ENCODE measurements at regions not wholly inside any gene's neighbourhood (a gene's known extent, or its start where the extent isn't known, plus 50 kb on each side); places are given as distances from the start of the nearest gene placed in this dataset.

DNA sequence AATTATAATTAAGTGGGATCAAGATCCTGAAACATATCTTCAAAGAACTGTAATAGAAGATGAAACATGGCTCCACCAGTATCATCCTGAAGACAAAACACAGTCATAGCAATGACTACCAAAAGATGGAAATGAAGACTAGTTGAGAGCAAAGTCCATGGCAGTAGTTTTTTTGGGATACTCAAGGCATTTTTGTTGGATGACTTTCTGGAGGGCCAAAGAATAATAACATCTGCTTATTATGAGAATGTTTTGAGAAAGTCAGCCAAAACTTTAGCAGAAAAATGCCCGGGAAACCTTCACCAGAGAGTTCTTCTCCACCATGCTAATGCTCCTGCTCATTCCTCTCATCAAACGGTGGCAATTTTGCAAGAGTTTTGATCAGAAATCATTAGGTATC is 809.4 kb upstream of the RAG2 start:
- H3K4me1 ChIP-seq (ENCODE audit: insufficient read depth, low read length), result no peaks in the 10 kb centered on the region
- H3K27me3 Mint-ChIP-seq (ENCODE audit: low read depth, unreplicated experiment), result no peaks in the 10 kb centered on the region
- no peak overlapping the region for H3K4me2 ChIP-seq (ENCODE audit: low read length)
- H3K27ac ChIP-seq (ENCODE audit: low read depth, low read length), result no peak overlapping the region
- no peak overlapping the region for H3K4me3 ChIP-seq (ENCODE audit: insufficient read depth, low read depth, low read length)
- no peak for FAIRE-seq
- DNase-seq (ENCODE audit: low read depth), result peak; percentile 1
- H3K27me3 ChIP-seq (ENCODE audit: insufficient read depth, low read length), result no peaks in the 10 kb centered on the region
- TF ChIP-seq, protein P1, sequence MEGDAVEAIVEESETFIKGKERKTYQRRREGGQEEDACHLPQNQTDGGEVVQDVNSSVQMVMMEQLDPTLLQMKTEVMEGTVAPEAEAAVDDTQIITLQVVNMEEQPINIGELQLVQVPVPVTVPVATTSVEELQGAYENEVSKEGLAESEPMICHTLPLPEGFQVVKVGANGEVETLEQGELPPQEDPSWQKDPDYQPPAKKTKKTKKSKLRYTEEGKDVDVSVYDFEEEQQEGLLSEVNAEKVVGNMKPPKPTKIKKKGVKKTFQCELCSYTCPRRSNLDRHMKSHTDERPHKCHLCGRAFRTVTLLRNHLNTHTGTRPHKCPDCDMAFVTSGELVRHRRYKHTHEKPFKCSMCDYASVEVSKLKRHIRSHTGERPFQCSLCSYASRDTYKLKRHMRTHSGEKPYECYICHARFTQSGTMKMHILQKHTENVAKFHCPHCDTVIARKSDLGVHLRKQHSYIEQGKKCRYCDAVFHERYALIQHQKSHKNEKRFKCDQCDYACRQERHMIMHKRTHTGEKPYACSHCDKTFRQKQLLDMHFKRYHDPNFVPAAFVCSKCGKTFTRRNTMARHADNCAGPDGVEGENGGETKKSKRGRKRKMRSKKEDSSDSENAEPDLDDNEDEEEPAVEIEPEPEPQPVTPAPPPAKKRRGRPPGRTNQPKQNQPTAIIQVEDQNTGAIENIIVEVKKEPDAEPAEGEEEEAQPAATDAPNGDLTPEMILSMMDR (IDR thresholded peaks at IDR 0.05; ENCODE audit: insufficient read depth, low read depth, low read length), result no peak
- TF ChIP-seq EZH2 (IDR thresholded peaks at IDR 0.05; ENCODE audit: insufficient read depth, low read length), result no peak
- no peaks in the 10 kb centered on the region for H3K4me1 Mint-ChIP-seq (ENCODE audit: low read depth, unreplicated experiment)
- H2AFZ ChIP-seq (ENCODE audit: low read depth, low read length), result no peak overlapping the region
- no peaks in the 10 kb centered on the region for H4K20me1 ChIP-seq (ENCODE audit: insufficient read depth, low read length)
- no peaks in the 10 kb centered on the region for H3K36me3 Mint-ChIP-seq (ENCODE audit: low read depth, unreplicated experiment)
- peaks cover 5% of the 10 kb centered on the region for H3K9me3 Mint-ChIP-seq (ENCODE audit: unreplicated experiment)
- H3K79me2 ChIP-seq (ENCODE audit: insufficient read depth, low read length), result no peaks in the 10 kb centered on the region
- no peak overlapping the region for H3K9ac ChIP-seq (ENCODE audit: low read length)
- H3K4me3 Mint-ChIP-seq (ENCODE audit: unreplicated experiment), result no peak overlapping the region
- H3K36me3 ChIP-seq (ENCODE audit: insufficient read depth, low read length), result no peaks in the 10 kb centered on the region
- no peak overlapping the region for H3K27ac Mint-ChIP-seq (ENCODE audit: unreplicated experiment)
- H3K9me3 ChIP-seq (ENCODE audit: insufficient read depth, low read depth, low read length), result peaks cover 2% of the 10 kb centered on the region

DNA sequence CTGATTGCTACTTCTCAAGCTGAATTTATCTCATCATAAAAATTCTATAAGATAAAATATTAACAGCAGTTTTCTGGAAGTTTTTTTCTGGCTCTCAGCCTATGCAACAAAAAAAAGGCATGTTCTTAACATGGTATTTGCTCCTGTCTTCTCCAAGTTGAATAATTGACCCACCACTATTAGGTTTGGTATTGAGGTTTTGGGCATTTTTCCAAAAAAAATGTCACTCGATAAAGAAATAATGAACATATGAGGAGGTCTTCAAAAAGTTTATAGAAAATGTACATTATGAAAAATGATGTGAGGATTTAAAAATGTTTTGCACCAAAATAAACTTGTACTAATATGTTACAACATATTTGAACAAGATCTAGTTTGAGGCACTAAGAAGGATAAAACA is 808.6 kb upstream of the RAG2 start:
- Histone ChIP-seq H3K36me3 (ENCODE audit: insufficient read depth, low read length) (no peaks in the 10 kb centered on the region), H3K4me1 (ENCODE audit: insufficient read depth, low read length) (no peaks in the 10 kb centered on the region), H3K9me3 (ENCODE audit: insufficient read depth, low read depth, low read length) (peaks cover 2% of the 10 kb centered on the region), H3K27me3 (ENCODE audit: insufficient read depth, low read length) (no peaks in the 10 kb centered on the region), H3K4me3 (ENCODE audit: insufficient read depth, low read depth, low read length) (no peak overlapping the region), H3K4me2 (ENCODE audit: low read length) (no peak overlapping the region), H3K27ac (ENCODE audit: low read depth, low read length) (no peak overlapping the region), H2AFZ (ENCODE audit: low read depth, low read length) (no peak overlapping the region), H3K79me2 (ENCODE audit: insufficient read depth, low read length) (no peaks in the 10 kb centered on the region), H4K20me1 (ENCODE audit: insufficient read depth, low read length) (no peaks in the 10 kb centered on the region), H3K9ac (ENCODE audit: low read length) (no peak overlapping the region)
- no peaks in the 10 kb centered on the region for H3K4me1 Mint-ChIP-seq (ENCODE audit: low read depth, unreplicated experiment)
- H3K9me3 Mint-ChIP-seq (ENCODE audit: unreplicated experiment), result no peaks in the 10 kb centered on the region
- no peaks in the 10 kb centered on the region for H3K36me3 Mint-ChIP-seq (ENCODE audit: low read depth, unreplicated experiment)
- H3K27ac Mint-ChIP-seq (ENCODE audit: unreplicated experiment), result no peak overlapping the region
- FAIRE-seq, result no peak
- H3K4me3 Mint-ChIP-seq (ENCODE audit: unreplicated experiment), result no peak overlapping the region
- TF ChIP-seq, protein P1 (IDR thresholded peaks at IDR 0.05; ENCODE audit: insufficient read depth, low read depth, low read length), result no peak
- TF ChIP-seq EZH2 (IDR thresholded peaks at IDR 0.05; ENCODE audit: insufficient read depth, low read length), result no peak
- no peak for DNase-seq (ENCODE audit: low read depth)
- H3K27me3 Mint-ChIP-seq (ENCODE audit: low read depth, unreplicated experiment), result no peaks in the 10 kb centered on the region

DNA sequence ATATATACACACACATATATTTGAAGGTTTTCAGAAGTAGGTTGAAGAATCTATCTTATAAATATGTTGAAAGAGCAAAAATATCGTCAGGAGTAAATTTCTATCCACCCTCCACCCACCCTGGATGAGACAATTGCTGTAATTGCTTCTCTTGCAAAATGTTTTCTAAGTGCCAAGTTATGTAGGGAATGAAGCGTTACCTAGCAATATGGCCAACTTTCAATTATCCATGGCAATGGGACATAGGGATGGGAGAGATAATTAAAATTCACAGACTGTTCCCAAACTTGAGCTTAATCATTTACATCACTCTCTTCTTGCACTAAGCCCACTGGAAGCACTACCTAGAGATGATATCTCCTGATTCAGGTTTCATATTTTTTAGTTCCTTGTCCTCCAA is 806.2 kb upstream of the RAG2 start:
- H4K20me1 ChIP-seq (ENCODE audit: insufficient read depth, low read length), result no peaks in the 10 kb centered on the region
- FAIRE-seq, result no peak
- no peaks in the 10 kb centered on the region for H3K79me2 ChIP-seq (ENCODE audit: insufficient read depth, low read length)
- Mint-ChIP-seq H3K4me3 (ENCODE audit: unreplicated experiment) (no peak overlapping the region), H3K36me3 (ENCODE audit: low read depth, unreplicated experiment) (no peaks in the 10 kb centered on the region), H3K9me3 (ENCODE audit: unreplicated experiment) (no peaks in the 10 kb centered on the region), H3K27ac (ENCODE audit: unreplicated experiment) (no peak overlapping the region), H3K4me1 (ENCODE audit: low read depth, unreplicated experiment) (no peaks in the 10 kb centered on the region), H3K27me3 (ENCODE audit: low read depth, unreplicated experiment) (no peaks in the 10 kb centered on the region)
- H2AFZ ChIP-seq (ENCODE audit: low read depth, low read length), result no peak overlapping the region
- H3K9me3 ChIP-seq (ENCODE audit: insufficient read depth, low read depth, low read length), result peaks cover 2% of the 10 kb centered on the region
- no peak overlapping the region for H3K27ac ChIP-seq (ENCODE audit: low read depth, low read length)
- no peak for DNase-seq (ENCODE audit: low read depth)
- no peak for TF ChIP-seq EZH2 (IDR thresholded peaks at IDR 0.05; ENCODE audit: insufficient read depth, low read length)
- TF ChIP-seq, protein P1 (IDR thresholded peaks at IDR 0.05; ENCODE audit: insufficient read depth, low read depth, low read length), result no peak
- no peak overlapping the region for H3K4me3 ChIP-seq (ENCODE audit: insufficient read depth, low read depth, low read length)
- no peaks in the 10 kb centered on the region for H3K4me1 ChIP-seq (ENCODE audit: insufficient read depth, low read length)
- no peaks in the 10 kb centered on the region for H3K27me3 ChIP-seq (ENCODE audit: insufficient read depth, low read length)
- H3K36me3 ChIP-seq (ENCODE audit: insufficient read depth, low read length), result no peaks in the 10 kb centered on the region
- H3K4me2 ChIP-seq (ENCODE audit: low read length), result no peak overlapping the region
- no peak overlapping the region for H3K9ac ChIP-seq (ENCODE audit: low read length)
